ENCODE measurements at regions not wholly inside any gene's neighbourhood (a gene's known extent, or its start where the extent isn't known, plus 50 kb on each side); places are given as distances from the start of the nearest gene placed in this dataset.
"Not testable (repeated sequence)": the region's sequence is repeated elsewhere in the genome, so short reads cannot be mapped to it uniquely, and the experiment has no call there.

GRCh38 chrX:1821846-1822245 lies 207.0 kb downstream of the ASMT start:
- Histone ChIP-seq H3K9me3 (no peaks in the 10 kb centered on the region), H3K4me1 (no peaks in the 10 kb centered on the region), H3K27me3 (no peaks in the 10 kb centered on the region), H3K4me3 (no peak overlapping the region), H3K27ac (no peak overlapping the region), H3K36me3 (no peaks in the 10 kb centered on the region)
- intact Hi-C loops (cut with DNase I) = no loop called here
- ATAC-seq (no peak), DNase-seq (no peak)
- TF ChIP-seq CTCF (IDR thresholded peaks at IDR 0.05) = no peak

- intact Hi-C loops (cut with DNase I) = no loop called here
- Histone ChIP-seq H3K27ac (no peak overlapping the region), H3K4me1 (no peaks in the 10 kb centered on the region), H3K36me3 (no peaks in the 10 kb centered on the region), H3K4me3 (no peak overlapping the region), H3K9me3 (no peaks in the 10 kb centered on the region), H3K27me3 (no peaks in the 10 kb centered on the region)
- ATAC-seq = no peak
- no peak for DNase-seq
- no peak for TF ChIP-seq CTCF (IDR thresholded peaks at IDR 0.05)
Observed at GRCh38 chrX:1824855-1825254, 210.0 kb downstream of the ASMT start.

- Histone ChIP-seq H3K27me3 (no peaks in the 10 kb centered on the region), H3K9me3 (no peaks in the 10 kb centered on the region), H3K4me3 (no peak overlapping the region), H3K36me3 (no peaks in the 10 kb centered on the region), H3K4me1 (no peaks in the 10 kb centered on the region), H3K27ac (no peak overlapping the region)
- TF ChIP-seq CTCF (IDR thresholded peaks at IDR 0.05) = no peak
- no peak for ATAC-seq
- intact Hi-C loops (cut with DNase I) = no loop called here
- no peak for DNase-seq
Observed at GRCh38 chrX:1833656-1834360, 218.9 kb downstream of the ASMT start.

GRCh38 chrX:1835056-1835455 lies 220.2 kb downstream of the ASMT start:
- no peak for DNase-seq
- Histone ChIP-seq H3K9me3 (no peaks in the 10 kb centered on the region), H3K4me1 (no peaks in the 10 kb centered on the region), H3K4me3 (no peak overlapping the region), H3K27me3 (no peaks in the 10 kb centered on the region), H3K36me3 (no peaks in the 10 kb centered on the region), H3K27ac (no peak overlapping the region)
- no peak for TF ChIP-seq CTCF (IDR thresholded peaks at IDR 0.05)
- intact Hi-C loops (cut with DNase I) = no loop called here
- no peak for ATAC-seq

GRCh38 chrX:1836683-1837082 lies 221.8 kb downstream of the ASMT start:
- Histone ChIP-seq H3K9me3 (no peaks in the 10 kb centered on the region), H3K27ac (no peak overlapping the region), H3K4me3 (no peak overlapping the region), H3K4me1 (no peaks in the 10 kb centered on the region), H3K27me3 (no peaks in the 10 kb centered on the region), H3K36me3 (no peaks in the 10 kb centered on the region)
- no peak for ATAC-seq
- no peak for DNase-seq
- no peak for TF ChIP-seq CTCF (IDR thresholded peaks at IDR 0.05)
- intact Hi-C loops (cut with DNase I) = no loop called here

GRCh38 chrX:1841746-1842145 lies 226.9 kb downstream of the ASMT start:
- Histone ChIP-seq H3K4me3 (no peak overlapping the region), H3K27ac (no peak overlapping the region), H3K4me1 (no peaks in the 10 kb centered on the region), H3K36me3 (no peaks in the 10 kb centered on the region), H3K9me3 (no peaks in the 10 kb centered on the region), H3K27me3 (no peaks in the 10 kb centered on the region)
- no peak for ATAC-seq
- no peak for DNase-seq
- intact Hi-C loops (cut with DNase I) = no loop called here
- TF ChIP-seq CTCF (IDR thresholded peaks at IDR 0.05) = no peak

GRCh38 chrX:1847000-1847399 lies 232.1 kb downstream of the ASMT start:
- H3K9me3 ChIP-seq; H3K27ac ChIP-seq; H3K4me3 ChIP-seq; H3K4me1 ChIP-seq; H3K27me3 ChIP-seq; H3K36me3 ChIP-seq; intact Hi-C loops (cut with DNase I); ATAC-seq; DNase-seq: not testable (repeated sequence)

DNA sequence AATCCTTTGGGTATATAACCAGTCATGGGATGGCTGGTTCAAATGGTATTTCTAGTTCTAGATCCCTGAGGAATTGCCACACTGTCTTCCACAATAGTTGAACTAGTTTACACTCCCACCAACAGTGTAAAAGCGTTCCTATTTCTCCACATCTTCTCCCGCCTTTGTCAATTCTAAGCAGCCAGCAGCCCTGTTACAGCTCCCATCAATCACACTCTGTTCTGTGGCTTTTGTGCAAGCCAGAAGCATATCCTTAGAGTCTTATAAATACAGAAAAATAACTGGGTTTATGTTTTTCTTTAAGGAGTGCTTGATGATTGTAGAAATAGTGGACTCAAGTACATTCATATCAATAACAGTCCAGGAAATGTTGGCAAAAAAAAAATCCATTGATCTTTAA lies 232.9 kb downstream of the ASMT start:
- intact Hi-C loops (cut with DNase I); H3K36me3 ChIP-seq; H3K27me3 ChIP-seq; H3K27ac ChIP-seq; H3K4me1 ChIP-seq; DNase-seq; ATAC-seq; H3K4me3 ChIP-seq; H3K9me3 ChIP-seq: not testable (repeated sequence)

All from upper lobe of right lung (tissue), 1 donor.